T-helper 9 cell (primary cell): ENCODE measurements at regions not wholly inside any gene's neighbourhood (a gene's known extent, or its start where the extent isn't known, plus 50 kb on each side); places are given as distances from the start of the nearest gene placed in this dataset.

Experiments used
- DNase-seq: peaks from one replicate; pipeline ENCODE4 v3.0.0-alpha.2; 2020

DNA sequence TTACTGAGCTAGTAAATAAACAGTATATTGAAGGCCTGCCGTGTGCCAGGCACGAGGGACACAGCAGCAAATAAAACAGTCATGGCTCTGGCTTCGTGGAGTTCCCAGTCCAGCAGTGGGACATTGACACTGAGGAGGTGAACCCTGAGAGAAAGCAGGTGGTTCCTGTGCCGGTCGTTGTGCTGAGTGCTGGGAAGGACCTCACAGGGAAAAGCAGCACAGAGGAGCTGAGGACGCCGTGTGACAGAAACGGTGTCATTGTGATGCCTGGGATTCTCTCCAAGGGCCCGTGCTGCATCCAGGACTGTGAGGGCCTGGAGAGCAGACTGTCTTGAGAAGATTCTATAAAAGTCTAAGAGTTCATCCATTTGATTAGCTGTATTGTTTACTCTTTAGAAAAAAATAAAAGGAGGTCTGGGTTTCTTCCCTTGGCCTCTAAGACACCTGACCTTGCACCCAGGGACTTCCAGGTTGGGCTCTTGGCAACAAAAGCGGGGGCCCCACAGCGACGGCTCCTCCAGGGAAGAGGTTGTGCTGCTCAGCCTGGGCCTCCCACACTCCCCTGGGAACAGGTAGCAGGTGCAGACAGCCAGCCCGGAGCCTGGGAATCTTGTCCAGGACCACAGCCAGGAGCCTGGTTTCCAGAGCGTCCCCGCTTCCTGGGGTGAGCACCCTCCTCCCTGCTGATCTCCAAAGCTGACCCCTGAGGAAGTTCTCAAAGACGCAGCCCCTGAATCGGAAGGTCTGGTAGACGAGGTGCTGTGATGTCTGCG lies 251.2 kb upstream of the PMEPA1 start:
- no peak for DNase-seq

DNA sequence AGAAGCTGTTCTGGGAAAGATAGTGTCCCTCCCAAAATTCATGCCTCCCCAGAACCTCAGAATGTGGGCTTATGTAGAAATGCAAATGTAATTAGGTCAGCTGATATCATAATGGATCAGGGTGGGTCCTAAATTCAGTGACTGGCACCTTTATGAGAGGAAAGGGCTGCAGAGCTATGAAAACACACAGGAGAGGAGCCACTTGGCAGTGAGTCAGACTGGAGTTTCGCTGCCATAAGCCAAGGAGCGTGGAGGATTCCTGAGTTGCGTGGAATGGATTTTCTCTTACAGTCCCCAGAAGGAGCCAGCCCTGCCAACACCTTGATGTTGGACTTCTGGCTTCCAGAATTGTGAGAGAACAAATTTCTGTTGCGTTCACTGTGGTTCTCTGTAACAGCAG lies 249.8 kb upstream of the PMEPA1 start:
- no peak for DNase-seq

DNA sequence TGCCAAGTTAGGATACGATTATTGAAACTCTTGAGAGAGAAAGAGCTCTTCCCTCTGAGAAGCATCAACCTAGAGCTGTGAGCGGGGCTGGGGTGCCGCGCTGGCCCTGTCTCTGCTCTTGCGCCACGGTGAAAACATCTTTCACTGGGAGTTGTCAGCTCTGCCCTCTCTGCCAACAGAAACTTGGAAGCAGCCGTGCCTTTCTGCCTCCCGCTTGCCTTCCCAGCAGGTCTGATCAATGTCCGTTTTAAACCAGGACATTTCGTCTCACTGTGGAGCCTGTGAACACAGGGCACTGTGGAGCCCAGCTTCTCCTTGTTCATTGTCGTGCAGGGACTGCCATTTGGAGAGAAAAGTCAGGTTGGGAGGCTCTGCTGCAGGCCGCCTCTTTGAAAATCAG lies 249.2 kb upstream of the PMEPA1 start:
- no peak for DNase-seq

GRCh38 chr20:57958050-57958420 lies 248.2 kb upstream of the PMEPA1 start:
- DNase-seq: no peak

- no peak for DNase-seq
Observed at GRCh38 chr20:57957411-57958049, 247.7 kb upstream of the PMEPA1 start.

GRCh38 chr20:57953638-57954037 lies 243.8 kb upstream of the PMEPA1 start:
- DNase-seq: no peak

DNA sequence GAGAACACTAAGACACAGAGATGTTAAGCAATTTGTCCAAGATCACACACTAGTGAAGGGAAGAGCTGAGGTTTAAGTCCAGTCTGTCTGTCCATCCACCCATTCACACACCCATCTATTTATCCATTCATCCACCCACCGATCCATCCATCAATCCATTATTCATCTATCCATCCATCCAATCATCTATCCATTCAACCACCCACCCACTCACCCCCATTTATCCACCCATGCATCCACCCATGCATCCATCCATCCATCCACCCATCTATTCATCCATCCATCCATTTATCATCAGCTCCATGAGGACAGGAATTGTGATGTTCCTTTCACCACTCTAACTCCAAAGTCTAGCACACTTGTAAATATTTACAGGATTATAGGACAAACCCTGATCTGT lies 242.3 kb upstream of the PMEPA1 start:
- DNase-seq: no peak

DNA sequence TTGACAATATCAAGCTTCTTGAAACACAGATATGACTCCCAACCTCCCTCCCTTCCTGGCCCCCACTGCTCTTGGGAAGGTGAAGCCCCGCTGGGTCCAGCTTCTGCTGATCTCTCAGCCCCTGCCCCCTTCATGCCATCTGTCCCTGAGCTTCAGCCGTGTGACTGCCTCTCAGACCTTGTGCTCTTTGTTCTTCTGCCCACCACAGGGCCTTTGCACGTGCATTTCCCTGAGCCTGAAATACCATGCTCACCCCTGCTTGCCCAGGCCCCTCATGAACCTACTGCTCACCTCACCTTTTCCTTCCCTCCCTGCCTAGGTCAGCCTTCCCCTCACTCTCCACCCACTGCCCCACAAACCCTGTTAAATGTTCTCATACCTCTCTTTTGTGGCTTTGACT lies 241.7 kb upstream of the PMEPA1 start:
- DNase-seq: no peak

DNA sequence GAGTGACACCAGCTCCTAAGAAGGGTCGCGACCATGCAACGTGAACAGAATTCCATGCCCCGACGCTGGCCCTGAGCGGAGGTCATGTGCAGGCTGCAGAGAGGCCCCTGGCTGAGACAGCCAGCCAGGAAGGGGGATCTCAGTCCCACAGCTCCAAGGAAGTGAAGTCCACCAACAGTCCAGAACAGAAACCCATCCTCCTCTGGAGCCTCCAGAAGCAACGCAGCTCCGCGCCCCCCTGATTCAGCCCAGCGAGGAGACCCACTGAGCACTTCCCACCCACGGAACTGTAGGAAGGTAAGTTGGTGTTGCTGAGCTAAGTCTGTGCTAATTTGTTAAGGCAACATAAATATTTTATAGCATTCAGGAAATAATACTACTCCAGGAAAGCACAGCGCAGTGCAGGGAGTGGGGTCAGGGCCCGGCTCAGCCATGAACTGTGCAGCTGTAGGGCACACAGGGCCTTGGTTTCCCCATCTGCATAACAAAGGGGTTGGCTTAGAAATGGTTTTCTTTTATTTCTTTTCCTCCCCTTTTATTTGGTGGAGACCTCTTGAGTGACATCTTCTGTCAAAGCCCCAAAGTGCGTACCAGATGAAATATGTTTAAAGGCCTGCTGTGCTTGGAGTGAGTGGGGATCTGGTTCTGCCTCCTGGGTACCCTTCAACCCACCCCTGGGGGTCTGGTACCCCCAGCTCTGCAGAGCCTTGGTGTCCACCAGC lies 241.1 kb upstream of the PMEPA1 start:
- no peak for DNase-seq

DNA sequence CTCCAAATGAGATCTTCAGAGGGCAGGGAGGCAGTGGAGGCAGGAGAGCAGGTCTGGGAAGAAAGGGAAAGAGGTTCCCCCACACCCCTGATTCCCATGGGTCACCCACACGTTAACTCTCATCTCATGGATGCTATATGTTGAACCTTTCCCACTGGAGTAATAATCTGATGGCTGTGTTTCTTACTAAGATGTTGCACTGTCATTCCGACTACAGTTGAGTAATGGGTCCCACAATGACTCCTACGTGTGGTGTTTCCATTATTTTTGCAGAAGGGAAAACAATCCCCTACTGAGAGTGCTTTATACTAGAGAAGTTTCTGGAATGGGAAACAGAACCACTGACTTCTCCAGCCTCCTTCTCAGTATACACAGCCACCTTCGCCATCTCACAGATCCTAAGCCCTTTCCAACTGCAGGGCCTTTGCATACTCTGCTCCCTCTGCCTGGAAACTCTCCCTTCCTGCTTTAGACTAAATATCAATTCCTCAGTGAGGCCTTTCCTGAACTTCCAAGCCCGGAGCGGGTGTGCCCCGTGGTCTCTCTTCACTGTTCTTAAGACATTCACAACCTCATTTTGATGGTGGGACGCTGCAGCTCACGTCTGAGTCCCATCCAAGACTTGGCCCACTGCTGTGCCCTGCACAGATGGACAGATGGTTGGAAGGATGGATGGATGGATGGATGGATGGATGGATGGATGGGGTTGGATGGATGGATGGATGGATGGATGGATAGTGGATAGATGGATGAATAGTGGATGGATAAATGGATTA lies 238.6 kb upstream of the PMEPA1 start:
- no peak for DNase-seq

- DNase-seq: no peak
Observed at GRCh38 chr20:57947421-57948179, 237.8 kb upstream of the PMEPA1 start.

DNA sequence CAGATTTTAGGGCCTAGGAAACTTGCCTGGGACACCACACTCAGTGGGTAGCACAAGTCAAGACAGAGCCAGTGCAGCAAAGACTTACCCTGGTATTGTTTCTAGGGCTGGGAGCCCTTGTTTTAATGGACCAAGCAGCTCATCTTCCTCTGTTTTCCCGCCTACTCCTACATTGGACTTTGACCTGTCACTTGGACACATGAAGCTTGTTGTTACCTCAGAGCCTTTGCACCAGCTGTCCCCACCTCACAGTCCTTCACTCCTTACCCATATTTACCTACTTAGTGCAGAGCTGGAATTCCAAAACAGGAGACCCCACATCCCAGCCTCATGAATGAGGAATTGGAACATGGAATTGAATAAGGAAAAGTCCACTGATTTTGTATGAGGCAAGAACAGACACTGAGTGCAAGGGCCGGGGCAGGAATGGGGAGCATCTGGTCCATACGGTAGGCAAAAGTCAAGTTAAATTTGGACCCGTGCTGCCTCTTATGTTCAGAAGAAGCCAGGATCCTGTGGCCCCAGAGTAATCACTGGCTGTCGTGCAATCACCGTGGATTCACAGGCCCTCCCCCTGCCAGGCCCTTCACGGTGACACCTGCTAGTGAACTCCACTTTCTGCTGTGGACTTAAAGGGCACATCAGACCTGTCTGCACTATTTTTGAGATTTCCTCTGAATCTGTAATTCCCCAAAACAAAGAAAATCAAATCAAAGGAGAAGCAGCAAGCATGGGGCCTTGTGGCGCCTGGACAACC lies 236.9 kb upstream of the PMEPA1 start:
- DNase-seq: no peak

GRCh38 chr20:57944988-57945387 lies 235.2 kb upstream of the PMEPA1 start:
- DNase-seq: no peak

DNA sequence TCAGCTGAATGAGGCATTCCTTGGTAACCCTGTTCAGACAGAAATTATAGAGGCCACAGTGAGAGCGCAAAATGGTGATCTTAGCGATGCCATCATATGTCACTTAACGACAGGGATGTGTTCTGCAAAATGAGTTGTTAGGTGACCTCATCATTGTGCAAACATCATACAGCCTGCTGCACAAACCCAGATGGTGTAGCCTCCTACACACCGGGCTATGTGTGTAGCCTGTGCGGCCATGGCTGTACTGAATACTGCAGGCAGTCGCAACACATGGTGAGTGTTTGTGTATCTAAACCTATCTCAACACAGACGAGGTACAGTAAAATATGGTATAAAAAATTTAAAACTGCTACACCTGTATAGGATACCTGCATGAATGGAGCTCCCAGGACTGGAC lies 234.1 kb upstream of the PMEPA1 start:
- no peak for DNase-seq

DNA sequence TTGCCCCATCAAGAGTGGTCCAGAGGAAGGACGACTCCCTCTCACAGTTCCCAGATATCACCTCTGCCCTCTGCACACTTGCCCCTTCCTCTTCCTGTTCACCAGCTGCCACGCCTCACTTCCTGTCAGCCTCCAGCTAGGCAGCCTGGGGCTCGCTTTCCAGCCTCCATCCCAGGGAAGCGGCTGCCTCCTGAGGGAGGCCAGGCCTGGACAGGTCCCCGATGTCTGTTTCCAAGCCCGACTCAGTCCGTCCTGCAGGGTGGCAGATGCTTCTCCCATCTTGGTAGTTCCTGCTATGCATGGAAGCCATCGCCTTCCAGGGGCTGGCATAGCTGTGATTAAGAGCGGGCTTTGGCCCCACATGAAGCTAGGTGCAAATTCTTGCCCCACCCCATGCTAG lies 233.5 kb upstream of the PMEPA1 start:
- no peak for DNase-seq

GRCh38 chr20:57941604-57942381 lies 232.0 kb upstream of the PMEPA1 start:
- DNase-seq: no peak

DNA sequence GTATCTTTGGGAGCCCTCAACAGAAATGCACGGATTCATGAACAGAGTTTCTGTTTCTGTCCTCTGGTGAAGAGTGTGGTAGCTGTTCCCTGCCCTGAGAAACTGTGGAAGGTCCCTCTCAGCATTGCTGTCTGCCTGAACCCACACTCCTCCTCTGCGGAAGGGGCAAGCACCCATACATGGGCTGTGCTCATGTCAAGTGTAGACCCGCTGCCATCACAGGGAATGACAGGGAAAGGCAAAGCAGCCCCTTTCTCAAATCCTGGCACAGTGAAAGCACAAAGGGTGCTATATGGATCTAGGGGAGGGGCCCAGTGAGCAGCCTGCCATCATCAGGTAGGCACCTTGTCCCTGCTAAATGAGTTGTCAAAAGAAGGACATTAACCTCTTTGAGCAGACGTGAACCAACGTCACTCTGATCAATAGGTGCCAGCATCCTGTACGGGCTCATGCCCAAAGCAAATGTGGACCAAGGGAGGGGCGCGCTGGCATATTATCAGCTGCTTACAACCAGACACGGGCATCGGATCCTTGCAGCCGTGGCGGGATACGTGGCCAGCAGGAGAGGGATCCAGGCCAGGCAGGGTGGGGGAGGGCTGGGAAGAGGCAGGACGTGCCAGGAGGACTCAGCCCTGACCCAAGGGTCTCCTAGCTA lies 231.2 kb upstream of the PMEPA1 start:
- DNase-seq: no peak

DNA sequence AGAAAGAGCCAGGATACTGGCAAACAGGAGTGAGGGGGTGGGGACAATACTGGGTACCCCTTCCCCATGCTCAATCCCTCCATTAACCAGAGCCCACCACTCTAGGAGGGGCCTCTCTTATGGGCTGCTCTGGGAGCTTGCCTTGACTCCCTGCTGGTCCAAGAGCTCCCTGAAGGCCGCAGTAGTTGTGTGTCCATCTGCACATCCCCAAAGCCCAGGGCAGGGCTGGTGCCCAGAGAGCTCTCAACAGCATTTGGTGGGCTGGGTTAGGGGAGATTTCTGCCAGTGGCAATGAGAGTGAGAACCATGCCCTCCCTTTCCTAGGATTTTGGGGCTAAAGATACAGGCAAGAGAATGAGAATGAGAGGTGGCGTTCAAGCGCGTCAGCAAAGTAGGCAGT lies 230.6 kb upstream of the PMEPA1 start:
- DNase-seq: no peak

- DNase-seq: no peak
Observed at GRCh38 chr20:57939499-57939898, 229.7 kb upstream of the PMEPA1 start.
